ENCODE measurements at regions not wholly inside any gene's neighbourhood (a gene's known extent, or its start where the extent isn't known, plus 50 kb on each side); places are given as distances from the start of the nearest gene placed in this dataset.

GRCh38 chr6:76771059-76771634, 692.1 kb downstream of the HTR1B start:
- H3K27ac ChIP-seq (ENCODE audit: low read length), result no peak overlapping the region
- no peak overlapping the region for H2AFZ ChIP-seq (ENCODE audit: low read depth, low read length)
- no peak for DNase-seq
- H3K9ac ChIP-seq (ENCODE audit: low read depth, low read length), result no peak overlapping the region
- no peaks in the 10 kb centered on the region for H3K4me1 ChIP-seq (ENCODE audit: insufficient read depth, low read length)
- ATAC-seq (ENCODE audit: insufficient read depth, low read depth), result no peak
- H3K79me2 ChIP-seq (ENCODE audit: insufficient read depth, low read length), result no peaks in the 10 kb centered on the region
- H3K27me3 ChIP-seq (ENCODE audit: insufficient read depth, low read length, poor library complexity), result no peaks in the 10 kb centered on the region
- H4K20me1 ChIP-seq (ENCODE audit: insufficient read depth, low read length), result no peaks in the 10 kb centered on the region
- no peak overlapping the region for H3K4me3 ChIP-seq (ENCODE audit: low read depth in 1 of 2, low read length in 2 of 2)
- no peaks in the 10 kb centered on the region for H3K36me3 ChIP-seq (ENCODE audit: insufficient read depth, low read length)
- H3K9me3 ChIP-seq (ENCODE audit: insufficient read depth, low read length, severe bottlenecking), result no peaks in the 10 kb centered on the region
- TF ChIP-seq CTCF (IDR thresholded peaks at IDR 0.05; ENCODE audit: borderline replicate concordance, extremely low read depth, low read length, poor library complexity, severe bottlenecking) (no peak), EZH2 (IDR thresholded peaks at IDR 0.05; ENCODE audit: borderline replicate concordance, low read depth, low read length, severe bottlenecking) (no peak)
- H3K4me2 ChIP-seq (ENCODE audit: insufficient read depth, low read length), result no peak overlapping the region

- Histone ChIP-seq H3K4me2 (ENCODE audit: insufficient read depth, low read length) (no peak overlapping the region), H3K79me2 (ENCODE audit: insufficient read depth, low read length) (no peaks in the 10 kb centered on the region), H3K9me3 (ENCODE audit: insufficient read depth, low read length, severe bottlenecking) (no peaks in the 10 kb centered on the region), H3K27me3 (ENCODE audit: insufficient read depth, low read length, poor library complexity) (no peaks in the 10 kb centered on the region), H3K4me1 (ENCODE audit: insufficient read depth, low read length) (no peaks in the 10 kb centered on the region), H4K20me1 (ENCODE audit: insufficient read depth, low read length) (no peaks in the 10 kb centered on the region), H3K4me3 (ENCODE audit: low read depth in 1 of 2, low read length in 2 of 2) (no peak overlapping the region), H3K27ac (ENCODE audit: low read length) (no peak overlapping the region), H3K36me3 (ENCODE audit: insufficient read depth, low read length) (no peaks in the 10 kb centered on the region), H3K9ac (ENCODE audit: low read depth, low read length) (no peak overlapping the region), H2AFZ (ENCODE audit: low read depth, low read length) (no peak overlapping the region)
- ATAC-seq (ENCODE audit: insufficient read depth, low read depth) (no peak), DNase-seq (no peak)
- no peak for TF ChIP-seq CTCF (IDR thresholded peaks at IDR 0.05; ENCODE audit: borderline replicate concordance, extremely low read depth, low read length, poor library complexity, severe bottlenecking)
- TF ChIP-seq EZH2 (IDR thresholded peaks at IDR 0.05; ENCODE audit: borderline replicate concordance, low read depth, low read length, severe bottlenecking), result no peak
Measured at GRCh38 chr6:76770281-76770680, 693.0 kb downstream of the HTR1B start.

GRCh38 chr6:76768556-76768955, 694.7 kb downstream of the HTR1B start:
- Histone ChIP-seq H3K4me3 (ENCODE audit: low read depth in 1 of 2, low read length in 2 of 2) (no peak overlapping the region), H2AFZ (ENCODE audit: low read depth, low read length) (no peak overlapping the region), H4K20me1 (ENCODE audit: insufficient read depth, low read length) (no peaks in the 10 kb centered on the region), H3K36me3 (ENCODE audit: insufficient read depth, low read length) (no peaks in the 10 kb centered on the region), H3K27ac (ENCODE audit: low read length) (no peak overlapping the region), H3K4me1 (ENCODE audit: insufficient read depth, low read length) (no peaks in the 10 kb centered on the region), H3K4me2 (ENCODE audit: insufficient read depth, low read length) (no peak overlapping the region), H3K27me3 (ENCODE audit: insufficient read depth, low read length, poor library complexity) (no peaks in the 10 kb centered on the region), H3K79me2 (ENCODE audit: insufficient read depth, low read length) (no peaks in the 10 kb centered on the region), H3K9me3 (ENCODE audit: insufficient read depth, low read length, severe bottlenecking) (no peaks in the 10 kb centered on the region), H3K9ac (ENCODE audit: low read depth, low read length) (no peak overlapping the region)
- no peak for ATAC-seq (ENCODE audit: insufficient read depth, low read depth)
- no peak for TF ChIP-seq EZH2 (IDR thresholded peaks at IDR 0.05; ENCODE audit: borderline replicate concordance, low read depth, low read length, severe bottlenecking)
- TF ChIP-seq CTCF (IDR thresholded peaks at IDR 0.05; ENCODE audit: borderline replicate concordance, extremely low read depth, low read length, poor library complexity, severe bottlenecking), result no peak
- no peak for DNase-seq

GRCh38 chr6:76764057-76764456, 691.6 kb upstream of the IMPG1 start:
- Histone ChIP-seq H3K9ac (ENCODE audit: low read depth, low read length) (no peak overlapping the region), H3K4me2 (ENCODE audit: insufficient read depth, low read length) (no peak overlapping the region), H3K27me3 (ENCODE audit: insufficient read depth, low read length, poor library complexity) (no peaks in the 10 kb centered on the region), H3K79me2 (ENCODE audit: insufficient read depth, low read length) (no peaks in the 10 kb centered on the region), H3K9me3 (ENCODE audit: insufficient read depth, low read length, severe bottlenecking) (no peaks in the 10 kb centered on the region), H3K4me3 (ENCODE audit: low read depth in 1 of 2, low read length in 2 of 2) (no peak overlapping the region), H2AFZ (ENCODE audit: low read depth, low read length) (no peak overlapping the region), H3K36me3 (ENCODE audit: insufficient read depth, low read length) (no peaks in the 10 kb centered on the region), H3K27ac (ENCODE audit: low read length) (no peak overlapping the region), H3K4me1 (ENCODE audit: insufficient read depth, low read length) (no peaks in the 10 kb centered on the region), H4K20me1 (ENCODE audit: insufficient read depth, low read length) (no peaks in the 10 kb centered on the region)
- DNase-seq, result no peak
- TF ChIP-seq CTCF (IDR thresholded peaks at IDR 0.05; ENCODE audit: borderline replicate concordance, extremely low read depth, low read length, poor library complexity, severe bottlenecking) (no peak), EZH2 (IDR thresholded peaks at IDR 0.05; ENCODE audit: borderline replicate concordance, low read depth, low read length, severe bottlenecking) (no peak)
- ATAC-seq (ENCODE audit: insufficient read depth, low read depth), result no peak

Data from DND-41 (cell line).